Right lung (tissue), 2 donors: ENCODE measurements at regions not wholly inside any gene's neighbourhood (a gene's known extent, or its start where the extent isn't known, plus 50 kb on each side); places are given as distances from the start of the nearest gene placed in this dataset.

ENCODE experiments used
- DNase-seq, 2 donors: peaks; one replicate each; pipeline ENCODE4 v3.0.0-alpha.2; 2013

- peak; percentile 56 to 78 for DNase-seq
Observed at GRCh38 chr2:18467749-18468360, 92.6 kb downstream of the RDH14 start.

DNA sequence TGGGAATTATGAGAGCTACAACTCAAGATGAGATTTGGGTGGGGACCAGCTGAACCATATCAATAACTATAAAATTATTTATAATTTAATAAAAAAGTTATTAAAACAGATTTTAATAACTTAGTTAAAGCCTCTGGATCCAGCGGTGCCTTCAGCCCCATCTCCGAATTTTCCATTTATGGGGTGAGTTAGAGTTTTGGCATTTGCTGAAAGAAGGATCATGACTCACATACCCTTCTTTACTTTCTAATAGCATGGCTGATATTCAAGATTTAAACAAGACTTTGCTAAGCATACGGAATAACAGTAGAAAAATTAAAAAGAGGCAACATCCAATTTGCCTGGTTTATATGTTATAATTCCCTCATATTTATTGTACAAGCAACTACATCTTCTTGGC, 94.5 kb downstream of the RDH14 start:
- DNase-seq, result no peak

DNA sequence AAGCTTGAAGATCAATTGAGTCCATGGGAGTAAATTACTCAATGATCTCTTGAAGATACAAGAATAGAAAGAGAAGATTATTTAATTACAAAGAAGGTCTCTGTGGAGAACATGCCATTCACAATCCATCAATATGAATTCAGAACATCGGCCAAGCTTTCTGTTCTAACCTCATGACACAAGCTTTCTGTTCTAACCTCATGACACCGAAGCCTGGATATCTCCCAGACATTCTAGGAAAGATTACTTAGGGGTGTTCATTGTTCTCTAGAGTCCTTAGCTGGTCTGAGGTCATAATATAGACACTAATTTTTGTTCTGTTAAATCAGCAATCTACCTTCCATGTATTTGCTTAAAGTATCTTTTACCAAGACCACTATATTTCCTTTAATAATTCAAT, 95.5 kb downstream of the RDH14 start:
- no peak for DNase-seq

- DNase-seq, result no peak
Observed at GRCh38 chr2:18456026-18456425, 104.4 kb downstream of the RDH14 start.

DNA sequence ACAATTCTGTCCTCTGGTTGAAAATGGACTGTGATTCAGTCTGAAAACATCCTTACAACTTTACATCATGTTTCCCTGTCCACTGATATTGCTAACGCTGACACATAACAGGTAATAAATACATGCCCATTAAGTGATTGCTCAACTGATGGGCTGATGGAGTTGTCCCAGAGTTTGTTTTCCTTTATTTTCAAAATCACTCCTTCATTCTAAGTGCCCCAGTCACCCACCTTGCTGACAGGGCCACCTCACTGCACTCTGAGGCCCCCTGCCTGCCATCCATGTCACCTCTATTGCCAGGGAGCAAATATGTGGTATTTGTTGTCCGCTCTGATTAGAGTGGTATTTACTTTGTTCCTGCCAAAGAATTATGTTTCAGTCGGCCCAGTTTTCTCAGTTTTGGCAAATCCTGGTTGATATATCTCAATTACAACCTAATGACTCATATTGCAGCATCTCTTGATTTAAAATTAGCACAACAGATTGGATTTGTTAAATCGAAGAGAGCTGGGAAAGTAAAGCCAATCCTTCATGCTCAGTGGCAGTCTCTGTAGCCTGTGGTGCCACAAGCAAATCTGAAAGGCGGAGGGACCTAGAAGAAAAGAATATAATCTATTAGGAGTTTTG, 105.1 kb downstream of the RDH14 start:
- peak; percentile 38 to 48 for DNase-seq

- no peak for DNase-seq
Observed at GRCh38 chr2:18454692-18455235, 105.7 kb downstream of the RDH14 start.

GRCh38 chr2:18446715-18447114, 113.7 kb downstream of the RDH14 start:
- no peak for DNase-seq

GRCh38 chr2:18445433-18446320, 114.8 kb downstream of the RDH14 start:
- DNase-seq, result no peak

DNA sequence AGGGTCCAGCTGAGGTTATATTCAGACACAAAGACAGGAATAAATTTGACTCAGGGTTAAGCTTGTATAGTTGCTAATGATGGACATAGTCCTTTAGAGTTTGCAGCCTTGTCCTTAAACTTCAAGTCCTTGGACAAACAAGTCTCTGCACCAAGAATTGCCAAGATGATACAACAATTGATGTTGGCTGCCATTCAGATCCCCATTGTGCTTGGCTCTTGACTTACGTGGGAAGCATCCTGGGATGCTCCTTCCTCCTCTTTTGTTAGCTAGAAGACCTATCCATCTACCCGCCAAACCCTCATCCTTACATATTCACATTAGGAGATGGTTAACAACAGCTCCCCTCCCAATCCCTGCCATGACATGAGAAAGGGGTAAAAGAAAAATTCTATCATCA, 115.6 kb downstream of the RDH14 start:
- no peak for DNase-seq

- no peak for DNase-seq
Observed at GRCh38 chr2:18441583-18441982, 118.9 kb downstream of the RDH14 start.

DNA sequence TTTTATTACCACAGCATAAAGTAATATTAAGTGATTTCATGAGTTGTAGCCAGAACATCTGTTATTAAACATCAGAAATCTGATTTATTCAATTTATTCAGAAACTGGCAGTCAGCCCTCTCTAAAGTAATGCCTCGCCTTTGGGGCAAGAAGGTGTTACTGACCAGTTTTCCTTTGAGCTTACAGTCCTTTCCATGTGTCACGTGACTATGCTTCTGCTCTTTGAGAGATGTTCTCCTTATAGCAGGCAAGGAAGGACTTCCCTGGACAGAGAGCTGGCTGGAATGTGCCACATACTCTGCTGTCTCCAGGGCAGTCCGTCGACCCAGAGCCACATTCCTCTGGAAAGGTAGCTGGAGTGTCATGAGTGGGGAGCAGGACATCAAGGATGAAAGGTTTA, 119.7 kb downstream of the RDH14 start:
- no peak for DNase-seq

DNA sequence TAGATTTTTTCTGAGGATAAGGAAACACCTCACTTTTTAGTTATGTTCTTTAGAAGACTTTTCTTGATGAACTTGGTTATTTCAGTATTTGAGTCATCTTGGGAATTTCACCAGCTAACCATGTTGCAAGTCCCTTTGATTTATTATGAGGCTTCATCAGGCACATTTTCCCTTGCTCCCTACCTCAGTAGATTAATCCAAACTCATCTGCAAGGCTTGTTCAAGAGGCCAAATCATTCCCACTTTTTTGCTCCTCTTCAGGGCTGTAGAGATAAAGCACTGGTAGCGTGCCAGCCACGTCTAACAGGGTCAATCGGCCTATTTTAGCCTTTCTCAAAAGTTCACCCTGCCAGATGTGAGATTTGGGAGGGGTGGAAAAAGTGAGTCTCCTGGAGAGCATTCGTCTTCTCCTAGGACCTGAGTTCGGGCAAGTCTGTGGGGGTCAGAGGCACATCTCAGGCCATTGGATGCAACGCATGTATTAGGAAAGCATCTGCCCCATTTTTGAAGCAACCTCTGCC, 120.3 kb downstream of the RDH14 start:
- DNase-seq, result no peak

GRCh38 chr2:18439716-18440115, 120.7 kb downstream of the RDH14 start:
- DNase-seq, result no peak

GRCh38 chr2:18437909-18438308, 122.5 kb downstream of the RDH14 start:
- DNase-seq, result no peak

- DNase-seq, result peak; percentile 34 to 41
Observed at GRCh38 chr2:18436503-18437005, 123.9 kb downstream of the RDH14 start.

DNA sequence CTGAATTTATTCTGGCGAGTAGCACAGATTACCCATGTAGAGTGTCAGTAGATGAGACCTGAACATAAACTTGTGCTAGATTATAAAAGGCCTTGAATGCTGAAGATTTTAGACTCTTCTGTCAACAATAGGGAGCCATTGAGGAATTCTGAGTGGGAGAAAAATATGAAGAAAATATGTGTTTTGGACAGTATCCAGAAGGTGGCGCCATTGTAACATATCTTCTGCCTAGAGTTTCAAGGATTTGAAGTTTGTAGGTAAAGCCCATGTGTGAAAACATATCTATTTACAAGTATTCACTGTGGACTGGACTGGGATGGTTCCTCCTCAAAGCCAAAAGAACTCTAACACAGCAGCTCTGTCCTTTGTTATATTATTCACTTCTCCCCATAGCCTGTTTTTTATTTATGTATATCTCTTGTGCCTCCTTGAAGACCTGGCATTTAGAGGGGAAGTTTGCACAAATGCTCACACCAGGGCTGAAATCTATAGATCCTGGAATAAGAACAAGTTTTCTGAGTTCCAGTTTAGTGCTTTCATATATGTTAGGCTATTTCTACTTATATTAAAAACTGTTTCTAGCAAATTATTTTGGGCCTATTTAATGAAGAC, 124.9 kb downstream of the RDH14 start:
- DNase-seq, result peak; percentile 52 to 65

- DNase-seq, result no peak
Observed at GRCh38 chr2:18433872-18434271, 126.6 kb downstream of the RDH14 start.

- peak; percentile 55 to 62 for DNase-seq
Observed at GRCh38 chr2:18432999-18433398, 127.5 kb downstream of the RDH14 start.

- DNase-seq, result no peak
Observed at GRCh38 chr2:18430996-18431748, 129.3 kb downstream of the RDH14 start.

DNA sequence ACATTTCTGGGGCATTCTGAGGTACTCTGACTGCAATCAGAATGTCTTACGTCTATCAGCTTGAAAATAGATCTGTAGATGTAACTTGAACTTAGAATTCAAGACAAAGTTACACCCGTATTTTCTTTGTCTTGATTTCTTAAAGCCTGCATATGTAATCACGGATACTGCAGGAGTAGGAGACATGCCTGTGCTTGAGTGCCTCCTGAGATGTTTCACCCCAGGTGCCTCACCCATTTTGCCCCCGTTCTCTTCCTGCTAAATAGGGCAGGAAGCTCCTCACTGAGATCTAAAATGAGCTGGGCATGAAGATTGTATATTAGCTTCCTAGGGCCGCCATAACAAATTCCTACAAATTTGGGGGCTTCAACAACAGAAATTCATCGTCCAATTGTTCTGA, 131.9 kb downstream of the RDH14 start:
- DNase-seq, result no peak

GRCh38 chr2:18427762-18428161, 132.7 kb downstream of the RDH14 start:
- no peak for DNase-seq
